ENCODE measurements at regions not wholly inside any gene's neighbourhood (a gene's known extent, or its start where the extent isn't known, plus 50 kb on each side); places are given as distances from the start of the nearest gene placed in this dataset.
A peak's percentile ranks its signal among the peaks of the same experiment; 100 is the strongest.

DNA sequence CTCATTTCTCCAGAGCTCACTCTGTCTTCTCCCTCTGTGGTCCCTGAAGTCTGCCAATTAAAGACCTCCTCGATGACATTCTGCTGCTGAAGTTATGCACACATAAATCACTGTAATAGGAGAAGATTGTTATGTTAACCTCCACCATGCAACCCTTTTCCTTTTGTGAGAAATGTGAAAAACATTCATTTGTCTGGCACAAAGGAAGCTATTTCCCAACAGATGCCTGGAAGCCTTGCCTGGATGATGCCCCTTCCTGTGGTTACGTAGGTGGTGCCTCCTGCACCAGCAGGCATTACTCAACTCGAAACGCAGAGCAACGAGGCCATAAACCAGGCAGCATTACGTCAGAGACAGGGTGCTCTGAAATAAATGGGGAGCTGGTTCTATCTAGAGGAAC is 327.4 kb upstream of the ZNF507 start:
- WGBS, 2 experiments (ENCODE audit: extremely low coverage in 1 of 2, insufficient coverage in 1 of 2, insufficient read length in 1 of 2, insufficient replicate concordance in 2 of 2, low coverage in 1 of 2, low lambda C conversion rate in 2 of 2, missing lambda C conversion rate in 1 of 2): 86% methylated on average over 6 of the region's 6 CpGs; no CpG with 5 or more reads in 1 of the 2 experiments
- no peak overlapping the region for H2AFZ ChIP-seq (ENCODE audit: low read length)
- FAIRE-seq: no peak
- TF ChIP-seq, protein P1, sequence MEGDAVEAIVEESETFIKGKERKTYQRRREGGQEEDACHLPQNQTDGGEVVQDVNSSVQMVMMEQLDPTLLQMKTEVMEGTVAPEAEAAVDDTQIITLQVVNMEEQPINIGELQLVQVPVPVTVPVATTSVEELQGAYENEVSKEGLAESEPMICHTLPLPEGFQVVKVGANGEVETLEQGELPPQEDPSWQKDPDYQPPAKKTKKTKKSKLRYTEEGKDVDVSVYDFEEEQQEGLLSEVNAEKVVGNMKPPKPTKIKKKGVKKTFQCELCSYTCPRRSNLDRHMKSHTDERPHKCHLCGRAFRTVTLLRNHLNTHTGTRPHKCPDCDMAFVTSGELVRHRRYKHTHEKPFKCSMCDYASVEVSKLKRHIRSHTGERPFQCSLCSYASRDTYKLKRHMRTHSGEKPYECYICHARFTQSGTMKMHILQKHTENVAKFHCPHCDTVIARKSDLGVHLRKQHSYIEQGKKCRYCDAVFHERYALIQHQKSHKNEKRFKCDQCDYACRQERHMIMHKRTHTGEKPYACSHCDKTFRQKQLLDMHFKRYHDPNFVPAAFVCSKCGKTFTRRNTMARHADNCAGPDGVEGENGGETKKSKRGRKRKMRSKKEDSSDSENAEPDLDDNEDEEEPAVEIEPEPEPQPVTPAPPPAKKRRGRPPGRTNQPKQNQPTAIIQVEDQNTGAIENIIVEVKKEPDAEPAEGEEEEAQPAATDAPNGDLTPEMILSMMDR (IDR thresholded peaks at IDR 0.05; ENCODE audit: control extremely low read depth in 1 of 3, insufficient read depth in 1 of 3, low read depth in 1 of 3, low read length in 3 of 3): no peak
- TF ChIP-seq CREB1 (IDR thresholded peaks at IDR 0.05): no peak
- TF ChIP-seq, protein P2, sequence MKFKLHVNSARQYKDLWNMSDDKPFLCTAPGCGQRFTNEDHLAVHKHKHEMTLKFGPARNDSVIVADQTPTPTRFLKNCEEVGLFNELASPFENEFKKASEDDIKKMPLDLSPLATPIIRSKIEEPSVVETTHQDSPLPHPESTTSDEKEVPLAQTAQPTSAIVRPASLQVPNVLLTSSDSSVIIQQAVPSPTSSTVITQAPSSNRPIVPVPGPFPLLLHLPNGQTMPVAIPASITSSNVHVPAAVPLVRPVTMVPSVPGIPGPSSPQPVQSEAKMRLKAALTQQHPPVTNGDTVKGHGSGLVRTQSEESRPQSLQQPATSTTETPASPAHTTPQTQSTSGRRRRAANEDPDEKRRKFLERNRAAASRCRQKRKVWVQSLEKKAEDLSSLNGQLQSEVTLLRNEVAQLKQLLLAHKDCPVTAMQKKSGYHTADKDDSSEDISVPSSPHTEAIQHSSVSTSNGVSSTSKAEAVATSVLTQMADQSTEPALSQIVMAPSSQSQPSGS (IDR thresholded peaks at IDR 0.05; ENCODE audit: low read length): no peak
- TF ChIP-seq, protein P3, sequence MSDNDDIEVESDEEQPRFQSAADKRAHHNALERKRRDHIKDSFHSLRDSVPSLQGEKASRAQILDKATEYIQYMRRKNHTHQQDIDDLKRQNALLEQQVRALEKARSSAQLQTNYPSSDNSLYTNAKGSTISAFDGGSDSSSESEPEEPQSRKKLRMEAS (IDR thresholded peaks at IDR 0.05): no peak
- no peak for TF ChIP-seq RXRA (IDR thresholded peaks at IDR 0.05; ENCODE audit: insufficient read depth, low read depth, low read length)
- TF ChIP-seq, protein P4, sequence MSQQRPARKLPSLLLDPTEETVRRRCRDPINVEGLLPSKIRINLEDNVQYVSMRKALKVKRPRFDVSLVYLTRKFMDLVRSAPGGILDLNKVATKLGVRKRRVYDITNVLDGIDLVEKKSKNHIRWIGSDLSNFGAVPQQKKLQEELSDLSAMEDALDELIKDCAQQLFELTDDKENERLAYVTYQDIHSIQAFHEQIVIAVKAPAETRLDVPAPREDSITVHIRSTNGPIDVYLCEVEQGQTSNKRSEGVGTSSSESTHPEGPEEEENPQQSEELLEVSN (IDR thresholded peaks at IDR 0.05): no peak
- no peak for TF ChIP-seq SP4 (IDR thresholded peaks at IDR 0.05; ENCODE audit: low read length)
- no peak for TF ChIP-seq SIX5 (IDR thresholded peaks at IDR 0.05; ENCODE audit: low read depth, low read length)
- TF ChIP-seq BRCA1 (IDR thresholded peaks at IDR 0.05; ENCODE audit: low read depth, low read length): no peak
- no peak for TF ChIP-seq TBP (IDR thresholded peaks at IDR 0.05; ENCODE audit: low read depth, low read length)
- TF ChIP-seq TCF12 (IDR thresholded peaks at IDR 0.05; ENCODE audit: low read depth, low read length): no peak

More for the DNA sequence above, 327.4 kb upstream of the ZNF507 start:
- Histone ChIP-seq H3K9ac (replicated peaks in 1 of 4; ENCODE audit: extremely low read depth in 1 of 4, low read depth in 3 of 4, low read length in 3 of 4) (no peak overlapping the region), H4K5ac (ENCODE audit: insufficient read length, low read depth, low read length) (no peak overlapping the region), H3K9me3 (ENCODE audit: insufficient read depth in 2 of 2, low read depth in 1 of 2, low read length in 1 of 2) (no peaks in the 10 kb centered on the region), H3K4ac (replicated peaks; ENCODE audit: insufficient read length, low read depth, low read length) (no peak overlapping the region), H2BK5ac (ENCODE audit: low read depth, low read length) (no peak overlapping the region), H4K20me1 (replicated peaks in 1 of 2; ENCODE audit: control insufficient read depth in 1 of 2, insufficient read depth in 2 of 2, low read length in 2 of 2) (no peaks in the 10 kb centered on the region), H3K56ac (replicated peaks; ENCODE audit: insufficient read length, low read depth, low read length) (no peak overlapping the region), H3K79me2 (ENCODE audit: control insufficient read depth in 1 of 2, insufficient read depth in 2 of 2, low read length in 2 of 2) (no peaks in the 10 kb centered on the region), H3K23ac (ENCODE audit: insufficient read length) (no peak overlapping the region), H3K27ac (ENCODE audit: low read depth, low read length) (no peak overlapping the region), H3K36me3 (ENCODE audit: control insufficient read depth in 2 of 4, insufficient read depth in 4 of 4, low read length in 3 of 4) (no peaks in the 10 kb centered on the region), H3K18ac (ENCODE audit: extremely low read depth, low read length) (no peak overlapping the region), H2BK12ac (ENCODE audit: low read depth, low read length) (no peak overlapping the region), H4K91ac (replicated peaks; ENCODE audit: insufficient read length, low read length) (no peak overlapping the region), H3K4me1 (replicated peaks in 1 of 4; ENCODE audit: control insufficient read depth in 3 of 4, insufficient read depth in 4 of 4, low read length in 3 of 4) (no peaks in the 10 kb centered on the region), H2BK15ac (ENCODE audit: low read length) (no peak overlapping the region), H3K79me1 (ENCODE audit: low read depth, low read length) (no peaks in the 10 kb centered on the region), H3K4me2 (ENCODE audit: insufficient read depth in 1 of 2, low read depth in 2 of 2, low read length in 2 of 2) (no peak overlapping the region), H3K14ac (ENCODE audit: insufficient read length) (no peak overlapping the region), H4K8ac (ENCODE audit: extremely low read depth, insufficient read depth, low read length) (no peak overlapping the region), H3K27me3 (replicated peaks in 1 of 4; ENCODE audit: control insufficient read depth in 3 of 4, extremely low read depth in 1 of 4, insufficient read depth in 3 of 4, low read length in 3 of 4) (no peaks in the 10 kb centered on the region), H3K4me3 (ENCODE audit: extremely low read depth in 1 of 4, insufficient read depth in 2 of 4, low read depth in 3 of 4, low read length in 4 of 4) (no peak overlapping the region), H2AK5ac (ENCODE audit: low read depth, low read length) (no peak overlapping the region), H2BK120ac (replicated peaks; ENCODE audit: low read depth, low read length) (no peak overlapping the region), H2BK20ac (ENCODE audit: low read length) (no peak overlapping the region), H3K23me2 (ENCODE audit: low read depth, low read length) (no peaks in the 10 kb centered on the region)
- ChIA-PET POLR2A (ENCODE audit: partially characterized antibody) (no interaction called here), CTCF (ENCODE audit: partially characterized antibody) (no interaction called here)
- DNase-seq (ENCODE audit: low read depth in 1 of 2, low spot score in 2 of 2): peak in 1 of 2 experiments; percentile 1
